Ishikawa (cell line): ENCODE measurements at regions not wholly inside any gene's neighbourhood (a gene's known extent, or its start where the extent isn't known, plus 50 kb on each side); places are given as distances from the start of the nearest gene placed in this dataset.

Source experiments
- CEBPB ChIP-seq: IDR thresholded peaks from 2 replicates; pipeline ENCODE4 v1.6.1; 2012
- CREB1 ChIP-seq: IDR thresholded peaks from 2 replicates; pipeline ENCODE4 v1.6.1; 2012; ENCODE audit warnings: low read depth
- EGR1 ChIP-seq: IDR thresholded peaks from 2 replicates; pipeline ENCODE4 v1.6.1; 2012
- EP300 ChIP-seq: IDR thresholded peaks from 2 replicates; pipeline ENCODE4 v1.6.1; 2012; ENCODE audit warnings: borderline replicate concordance
- FOXM1 ChIP-seq: IDR thresholded peaks from 2 replicates; pipeline ENCODE4 v1.6.1; 2012; ENCODE audit warnings: low read depth, borderline replicate concordance
- MAX ChIP-seq: IDR thresholded peaks from 2 replicates; pipeline ENCODE4 v1.6.1; 2012
- NFIC ChIP-seq: IDR thresholded peaks from 2 replicates; pipeline ENCODE4 v1.6.1; 2012
- RAD21 ChIP-seq: IDR thresholded peaks from 2 replicates; pipeline ENCODE4 v1.6.1; 2012; ENCODE audit warnings: low read depth
- REST ChIP-seq: IDR thresholded peaks from 2 replicates; pipeline ENCODE4 v1.6.1; 2012; ENCODE audit warnings: low read depth, mild to moderate bottlenecking
- TAF1 ChIP-seq: IDR thresholded peaks from 2 replicates; pipeline ENCODE4 v1.6.1; 2012; ENCODE audit warnings: low read depth, mild to moderate bottlenecking
- TCF12 ChIP-seq: IDR thresholded peaks from 2 replicates; pipeline ENCODE4 v1.6.1; 2012; ENCODE audit warnings: low read depth
- TEAD4 ChIP-seq: IDR thresholded peaks from 2 replicates; pipeline ENCODE4 v1.6.1; 2012
- USF1 ChIP-seq: IDR thresholded peaks from 2 replicates; pipeline ENCODE4 v1.6.1; 2012
- YY1 ChIP-seq: IDR thresholded peaks from 2 replicates; pipeline ENCODE4 v1.6.1; 2012; ENCODE audit warnings: low read depth
- ZBTB7A ChIP-seq: IDR thresholded peaks from 2 replicates; pipeline ENCODE4 v1.6.1; 2012; ENCODE audit warnings: low read depth

GRCh38 chr12:76952995-76953394 lies 74.2 kb upstream of the CSRP2 start:
- TF ChIP-seq FOXM1 (no peak), RAD21 (peak; percentile 54)

- TF ChIP-seq ZBTB7A (no peak), FOXM1 (no peak), TEAD4 (no peak), EGR1 (no peak), TCF12 (no peak), YY1 (no peak), TAF1 (no peak), REST (no peak), EP300 (no peak), MAX (no peak), CREB1 (no peak), NFIC (no peak), USF1 (no peak), CEBPB (no peak), RAD21 (no peak)
Measured at GRCh38 chr12:76948879-76949278, 70.1 kb upstream of the CSRP2 start.

- TF ChIP-seq NFIC = no peak
- TF ChIP-seq RAD21 = no peak
- no peak for TF ChIP-seq USF1
- TF ChIP-seq ZBTB7A = no peak
- no peak for TF ChIP-seq EP300
- TF ChIP-seq FOXM1 = no peak
- no peak for TF ChIP-seq MAX
Measured at GRCh38 chr12:76947304-76947703, 68.5 kb upstream of the CSRP2 start.

GRCh38 chr12:76946446-76946845 lies 67.6 kb upstream of the CSRP2 start:
- TF ChIP-seq YY1 (no peak), REST (no peak), TCF12 (no peak), USF1 (no peak), TAF1 (no peak), EGR1 (no peak), ZBTB7A (no peak), RAD21 (no peak), CEBPB (no peak), MAX (no peak), TEAD4 (no peak), FOXM1 (no peak), CREB1 (no peak), EP300 (no peak), NFIC (no peak)

GRCh38 chr12:76945867-76946266 lies 67.0 kb upstream of the CSRP2 start:
- no peak for TF ChIP-seq FOXM1
- no peak for TF ChIP-seq EGR1
- TF ChIP-seq NFIC = no peak
- TF ChIP-seq ZBTB7A = no peak
- no peak for TF ChIP-seq TAF1
- TF ChIP-seq REST = no peak
- TF ChIP-seq EP300 = no peak
- TF ChIP-seq YY1 = no peak
- no peak for TF ChIP-seq TEAD4
- TF ChIP-seq MAX = no peak
- no peak for TF ChIP-seq TCF12
- TF ChIP-seq USF1 = no peak
- no peak for TF ChIP-seq RAD21
